ENCODE measurements at regions not wholly inside any gene's neighbourhood (a gene's known extent, or its start where the extent isn't known, plus 50 kb on each side); places are given as distances from the start of the nearest gene placed in this dataset.

DNA sequence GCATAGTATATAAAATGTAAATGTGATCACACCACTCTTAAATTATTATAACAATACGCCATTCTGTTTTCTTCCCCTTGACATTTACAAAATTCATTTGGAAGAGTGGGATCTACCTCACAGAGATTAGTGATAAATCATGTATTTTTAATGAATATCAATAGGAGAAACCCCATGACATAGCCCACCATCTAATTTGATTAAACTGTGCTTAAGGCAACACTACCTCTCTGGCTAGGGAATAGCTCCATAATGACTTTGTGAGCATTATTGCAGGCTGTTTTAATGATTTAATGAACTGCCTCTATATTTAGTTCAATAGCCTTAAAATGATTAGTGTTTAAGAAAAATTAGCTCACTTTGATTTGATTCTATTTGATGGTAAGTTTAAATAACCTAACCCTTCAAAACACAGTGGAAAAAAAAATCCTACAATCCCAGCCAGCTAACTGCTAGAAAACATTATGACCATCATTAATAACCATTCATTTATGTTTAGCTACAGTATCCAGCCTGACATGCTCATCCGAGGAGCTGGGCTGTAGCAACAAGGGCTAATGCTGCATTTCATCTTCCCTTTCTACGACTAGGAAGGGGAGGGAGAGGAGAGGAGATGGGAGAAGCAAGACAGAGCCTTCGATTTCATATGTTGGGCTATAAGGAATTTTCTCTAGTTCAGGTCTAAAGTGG is 75.3 kb upstream of the BCL11A start:
- Histone ChIP-seq H3K4me1 (no peaks in the 10 kb centered on the region), H3K27ac (no peak overlapping the region), H3K4me2 (ENCODE audit: low read length) (no peak overlapping the region), H3K79me2 (no peaks in the 10 kb centered on the region), H3K9ac (no peak overlapping the region), H3K9me3 (ENCODE audit: control insufficient read depth, low read length) (no peaks in the 10 kb centered on the region), H2AFZ (no peak overlapping the region), H3K27me3 (ENCODE audit: control insufficient read depth, insufficient read depth, low read length) (no peaks in the 10 kb centered on the region), H3K36me3 (ENCODE audit: control insufficient read depth, insufficient read depth, low read length) (no peaks in the 10 kb centered on the region), H3K4me3 (ENCODE audit: low read depth, low read length) (no peak overlapping the region)
- no peak for TF ChIP-seq CTCF (IDR thresholded peaks at IDR 0.05)

- no peaks in the 10 kb centered on the region for H3K79me2 ChIP-seq
- H3K9ac ChIP-seq, result no peak overlapping the region
- H2AFZ ChIP-seq, result no peak overlapping the region
- no peaks in the 10 kb centered on the region for H3K9me3 ChIP-seq (ENCODE audit: control insufficient read depth, low read length)
- H3K4me2 ChIP-seq (ENCODE audit: low read length), result no peak overlapping the region
- no peak overlapping the region for H3K4me3 ChIP-seq (ENCODE audit: low read depth, low read length)
- no peaks in the 10 kb centered on the region for H3K4me1 ChIP-seq
- no peaks in the 10 kb centered on the region for H3K36me3 ChIP-seq (ENCODE audit: control insufficient read depth, insufficient read depth, low read length)
- no peak for TF ChIP-seq CTCF (IDR thresholded peaks at IDR 0.05)
- H3K27ac ChIP-seq, result no peak overlapping the region
- no peaks in the 10 kb centered on the region for H3K27me3 ChIP-seq (ENCODE audit: control insufficient read depth, insufficient read depth, low read length)
These were observed 75.8 kb upstream of the BCL11A start for GRCh38 chr2:60629305-60629662.

DNA sequence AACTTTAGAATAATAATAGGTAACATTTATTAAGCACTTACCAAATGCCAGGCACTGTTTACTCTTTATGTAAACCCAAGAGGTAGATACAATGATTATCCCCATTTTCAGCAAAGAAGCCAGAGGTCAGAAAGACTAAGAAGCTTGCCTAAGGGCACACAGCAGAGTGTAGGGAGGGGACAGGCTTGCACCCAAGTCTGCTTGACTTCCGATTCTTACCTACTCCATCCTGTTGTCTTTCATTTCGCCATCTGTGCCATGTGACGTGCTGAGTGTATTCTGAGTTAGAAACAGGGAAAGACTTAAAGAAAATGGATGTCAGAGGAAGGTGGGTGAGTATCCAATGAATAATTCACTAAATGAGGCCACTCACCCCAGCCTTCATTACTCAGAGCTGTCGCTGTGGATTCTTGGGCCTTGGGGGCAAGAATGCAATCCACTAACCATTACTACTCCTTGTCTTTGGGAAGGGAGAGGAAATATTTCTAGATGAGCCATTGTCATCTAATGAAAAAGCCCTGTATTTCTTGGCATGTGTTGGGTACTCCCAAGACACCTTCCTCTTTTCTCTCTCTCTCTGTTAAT is 76.4 kb upstream of the BCL11A start:
- H3K27ac ChIP-seq, result no peak overlapping the region
- H2AFZ ChIP-seq, result no peak overlapping the region
- H3K36me3 ChIP-seq (ENCODE audit: control insufficient read depth, insufficient read depth, low read length), result no peaks in the 10 kb centered on the region
- no peak overlapping the region for H3K9ac ChIP-seq
- H3K4me1 ChIP-seq, result no peaks in the 10 kb centered on the region
- no peaks in the 10 kb centered on the region for H3K79me2 ChIP-seq
- no peaks in the 10 kb centered on the region for H3K9me3 ChIP-seq (ENCODE audit: control insufficient read depth, low read length)
- no peak overlapping the region for H3K4me2 ChIP-seq (ENCODE audit: low read length)
- TF ChIP-seq CTCF (IDR thresholded peaks at IDR 0.05), result no peak
- H3K27me3 ChIP-seq (ENCODE audit: control insufficient read depth, insufficient read depth, low read length), result no peaks in the 10 kb centered on the region
- no peak overlapping the region for H3K4me3 ChIP-seq (ENCODE audit: low read depth, low read length)

DNA sequence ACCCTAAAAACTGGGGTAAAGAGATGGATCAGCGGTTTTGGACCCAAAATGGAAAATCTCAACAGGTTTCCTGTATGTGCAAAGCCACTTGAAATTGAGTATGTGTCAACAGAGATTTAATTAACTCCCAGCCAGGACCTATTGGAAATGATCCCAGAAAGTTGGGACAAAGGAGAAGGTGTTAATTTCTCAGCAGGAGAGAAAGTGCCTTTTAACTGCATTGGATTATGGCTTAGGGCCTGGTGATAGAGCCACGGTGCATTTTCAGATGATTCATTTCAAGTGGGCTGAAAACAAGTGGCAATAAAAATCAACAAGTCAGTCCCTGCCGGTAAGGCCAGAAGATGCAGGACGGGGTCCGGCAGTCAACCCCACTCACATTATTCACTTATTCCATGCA is 80.2 kb upstream of the BCL11A start:
- Histone ChIP-seq H3K9ac (no peak overlapping the region), H3K27ac (no peak overlapping the region), H3K4me2 (ENCODE audit: low read length) (no peak overlapping the region), H3K4me3 (ENCODE audit: low read depth, low read length) (no peak overlapping the region), H3K27me3 (ENCODE audit: control insufficient read depth, insufficient read depth, low read length) (no peaks in the 10 kb centered on the region), H2AFZ (no peak overlapping the region), H3K79me2 (no peaks in the 10 kb centered on the region), H3K9me3 (ENCODE audit: control insufficient read depth, low read length) (no peaks in the 10 kb centered on the region), H3K36me3 (ENCODE audit: control insufficient read depth, insufficient read depth, low read length) (no peaks in the 10 kb centered on the region), H3K4me1 (no peaks in the 10 kb centered on the region)
- TF ChIP-seq CTCF (IDR thresholded peaks at IDR 0.05), result no peak

DNA sequence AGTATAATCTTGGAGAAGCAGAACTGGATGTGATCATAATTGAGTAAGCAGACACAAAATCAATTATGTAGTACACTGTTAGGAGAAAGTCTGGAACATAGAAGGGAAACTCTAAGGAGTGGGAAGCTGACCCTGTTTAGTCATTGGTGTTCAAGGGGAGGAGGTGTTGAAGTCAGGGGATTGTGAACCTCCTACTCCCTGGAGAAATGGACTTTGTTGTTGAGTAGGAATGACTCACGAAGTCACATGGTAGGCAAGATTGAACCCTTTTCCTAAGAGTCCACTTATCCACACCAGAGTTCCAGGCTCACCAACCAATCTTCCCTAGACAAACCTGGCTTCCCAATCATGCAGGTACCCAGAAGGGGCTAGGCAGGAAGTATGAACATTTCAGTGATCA is 81.0 kb upstream of the BCL11A start:
- TF ChIP-seq CTCF (IDR thresholded peaks at IDR 0.05), result no peak
- Histone ChIP-seq H3K4me1 (no peaks in the 10 kb centered on the region), H3K27ac (no peak overlapping the region), H3K27me3 (ENCODE audit: control insufficient read depth, insufficient read depth, low read length) (no peaks in the 10 kb centered on the region), H3K4me3 (ENCODE audit: low read depth, low read length) (no peak overlapping the region), H3K36me3 (ENCODE audit: control insufficient read depth, insufficient read depth, low read length) (no peaks in the 10 kb centered on the region), H3K79me2 (no peaks in the 10 kb centered on the region), H3K9me3 (ENCODE audit: control insufficient read depth, low read length) (no peaks in the 10 kb centered on the region), H2AFZ (no peak overlapping the region), H3K4me2 (ENCODE audit: low read length) (no peak overlapping the region), H3K9ac (no peak overlapping the region)

Measured in parathyroid adenoma (tissue), 2 donors.